HG02571 (cell line): ENCODE measurements at regions not wholly inside any gene's neighbourhood (a gene's known extent, or its start where the extent isn't known, plus 50 kb on each side); places are given as distances from the start of the nearest gene placed in this dataset.

Experiments used
- ATAC-seq: cut with Tn5 transposase; IDR thresholded peaks from one replicate; pipeline ENCODE4 v1.9.1; 2021; ENCODE audit warnings: mild to moderate bottlenecking, moderate library complexity; ENCODE audit not compliant: unreplicated experiment

DNA sequence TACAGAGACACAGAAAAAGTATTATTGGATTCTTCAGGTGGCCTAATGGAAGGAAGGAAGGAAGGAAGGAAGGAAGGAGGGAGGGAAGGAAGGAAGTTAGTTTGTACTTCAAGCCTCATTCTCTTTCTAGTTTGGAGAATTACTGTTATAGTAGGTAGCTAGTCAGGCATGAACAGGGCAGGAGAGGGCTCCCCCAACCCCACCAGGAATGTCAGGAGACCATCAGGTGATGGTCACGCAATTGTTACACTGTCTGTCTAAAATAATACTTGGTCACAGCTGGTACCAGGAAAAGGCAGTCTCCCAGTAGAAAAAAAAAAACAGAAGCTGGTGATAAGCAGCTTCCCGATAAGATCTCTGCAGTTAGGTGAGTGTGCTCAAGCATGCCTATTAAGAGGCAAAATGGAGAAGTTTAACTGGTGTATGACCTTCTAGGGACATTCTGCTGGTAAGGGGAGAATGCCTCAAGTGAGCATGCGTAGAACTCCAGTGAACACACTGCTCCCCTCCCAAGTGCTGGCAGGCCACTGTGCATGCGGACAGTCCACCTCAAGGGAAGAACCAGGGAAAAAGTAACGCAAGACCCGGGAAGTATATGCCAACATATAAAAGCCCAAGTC lies 358.4 kb upstream of the SOX5 start:
- ATAC-seq, result no peak

- no peak for ATAC-seq
Observed at GRCh38 chr12:24307153-24307552, 357.7 kb upstream of the SOX5 start.

DNA sequence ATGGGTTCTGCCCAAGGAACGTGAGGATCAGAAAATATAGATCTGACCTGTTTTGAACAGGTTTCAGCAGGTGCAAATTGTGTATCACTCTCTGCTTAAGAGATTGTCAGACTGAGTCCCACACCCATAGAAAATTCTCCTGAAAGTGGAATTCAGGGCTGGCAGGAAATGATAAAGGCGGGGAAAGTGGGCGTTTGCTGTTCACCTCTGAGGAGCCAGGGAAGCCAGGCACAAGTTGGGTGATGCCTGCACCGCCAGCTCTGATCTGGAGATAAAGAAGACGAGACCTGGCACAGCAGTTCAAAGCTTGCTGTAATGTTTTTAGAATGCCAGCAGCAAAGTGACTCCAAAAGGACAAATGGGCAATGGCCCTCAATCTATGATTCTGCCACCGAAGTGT lies 356.5 kb upstream of the SOX5 start:
- no peak for ATAC-seq

DNA sequence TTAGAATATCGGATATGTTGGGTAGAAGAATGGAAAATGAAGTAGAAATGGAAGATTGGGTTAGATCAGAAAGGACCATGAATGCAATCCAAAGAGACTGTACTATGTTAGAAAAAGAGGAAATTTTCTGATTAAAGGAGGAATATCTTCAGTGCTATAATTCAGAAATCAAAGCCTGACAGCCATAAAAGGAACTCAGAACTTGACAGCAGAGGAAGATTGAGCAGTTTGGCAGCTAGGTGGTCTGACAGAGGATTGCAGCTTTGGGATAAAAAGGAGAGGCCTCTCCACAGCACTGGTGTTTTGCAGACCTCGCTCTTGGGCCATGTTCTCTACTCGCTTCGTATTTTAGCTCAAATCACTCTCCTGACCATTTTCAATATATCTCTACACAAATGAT lies 354.8 kb upstream of the SOX5 start:
- ATAC-seq, result no peak

DNA sequence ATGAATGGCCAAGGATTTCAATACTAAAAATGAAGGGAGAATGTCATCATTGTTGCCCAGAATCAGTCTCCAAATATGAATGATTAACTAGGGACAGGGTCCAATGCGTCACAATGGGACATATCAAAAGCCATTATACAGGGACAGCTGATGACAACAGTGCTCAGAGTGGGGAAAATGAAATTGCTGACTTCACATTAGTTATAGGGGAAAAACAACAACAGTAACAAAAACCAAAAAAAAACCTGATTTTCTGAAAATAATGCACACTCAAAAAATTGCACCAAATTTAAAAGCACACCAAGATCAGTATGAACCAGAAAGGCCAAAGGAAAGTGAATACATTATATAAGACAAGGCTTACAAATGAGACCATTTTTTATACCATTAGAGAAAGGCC lies 353.2 kb upstream of the SOX5 start:
- ATAC-seq, result no peak

- no peak for ATAC-seq
Observed at GRCh38 chr12:24297516-24297915, 348.0 kb upstream of the SOX5 start.

- no peak for ATAC-seq
Observed at GRCh38 chr12:24293549-24293948, 344.1 kb upstream of the SOX5 start.

GRCh38 chr12:24287963-24288362 lies 338.5 kb upstream of the SOX5 start:
- ATAC-seq, result no peak

DNA sequence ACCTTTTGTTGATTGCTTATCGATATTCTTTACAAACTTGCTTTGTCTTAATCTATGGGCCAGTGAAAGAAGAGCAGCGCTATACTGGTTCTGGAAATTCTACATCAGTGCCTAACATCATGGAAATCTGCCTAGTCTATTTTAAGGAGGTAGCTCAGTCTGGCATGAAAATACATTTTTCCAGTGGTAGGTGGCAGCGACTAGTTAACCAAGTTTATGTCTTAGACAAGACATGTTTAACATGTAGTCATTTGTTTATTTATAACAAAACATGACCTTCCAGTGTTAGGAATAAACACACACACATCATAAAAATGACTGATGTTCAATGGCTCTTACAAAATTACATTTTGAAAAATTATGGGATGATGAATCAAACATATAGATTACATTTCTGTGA lies 336.0 kb upstream of the SOX5 start:
- ATAC-seq, result no peak

DNA sequence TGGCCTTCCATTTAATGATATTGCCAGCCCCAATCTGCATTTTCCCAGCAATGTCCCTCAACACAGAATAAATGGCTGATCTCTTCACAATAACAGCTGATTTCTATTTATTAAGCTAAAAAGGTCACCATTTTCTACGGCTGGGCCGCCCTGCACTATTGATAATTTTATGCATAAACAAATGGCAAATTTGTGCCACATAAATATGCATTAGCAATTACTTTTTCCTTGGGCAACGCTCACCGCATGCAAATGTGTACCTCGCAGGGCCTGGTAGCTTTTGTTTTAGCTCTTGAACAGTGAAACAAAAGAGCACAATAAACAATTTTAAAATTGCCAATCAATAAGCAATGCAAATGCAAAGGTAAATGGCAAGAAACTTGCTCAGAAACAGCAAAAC lies 331.9 kb upstream of the SOX5 start:
- no peak for ATAC-seq

GRCh38 chr12:24280056-24280842 lies 330.8 kb upstream of the SOX5 start:
- ATAC-seq, result no peak

DNA sequence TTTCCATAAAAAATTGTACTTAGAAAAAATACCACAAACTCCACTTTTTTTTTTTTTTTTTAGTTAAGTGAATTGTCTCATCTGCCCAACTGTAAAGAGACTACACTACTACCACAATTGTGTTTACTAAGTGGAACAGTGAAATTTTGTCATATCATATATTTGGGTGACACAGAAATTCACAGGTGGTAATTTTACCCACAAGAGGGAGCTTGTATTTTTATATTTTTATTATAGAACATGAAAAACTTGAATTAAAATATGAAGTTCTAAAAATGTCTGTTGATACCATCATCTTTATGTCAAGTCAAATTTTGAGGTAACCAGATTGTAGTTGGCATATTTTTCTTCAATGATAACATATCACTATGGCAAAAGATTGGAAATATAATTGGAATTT lies 329.4 kb upstream of the SOX5 start:
- no peak for ATAC-seq

DNA sequence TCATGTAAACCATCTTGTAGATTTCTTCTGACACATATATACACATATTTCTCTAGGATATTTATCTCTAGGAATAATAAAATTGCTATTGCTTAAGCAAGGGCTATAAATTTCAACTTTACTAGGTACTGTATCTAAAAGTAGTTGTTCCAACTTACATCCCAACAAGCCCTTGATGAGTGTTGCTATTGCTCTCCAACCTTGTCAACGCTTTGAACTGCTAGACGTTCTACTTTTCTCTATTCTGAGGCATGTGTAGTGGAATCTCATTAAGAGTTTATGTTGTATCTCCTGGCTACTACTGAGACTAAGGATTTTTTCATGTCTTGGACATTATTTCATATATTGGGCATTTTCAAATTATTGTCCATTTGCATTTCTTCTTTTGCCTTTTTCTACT lies 321.5 kb upstream of the SOX5 start:
- no peak for ATAC-seq

- no peak for ATAC-seq
Observed at GRCh38 chr12:24270464-24270863, 321.0 kb upstream of the SOX5 start.

DNA sequence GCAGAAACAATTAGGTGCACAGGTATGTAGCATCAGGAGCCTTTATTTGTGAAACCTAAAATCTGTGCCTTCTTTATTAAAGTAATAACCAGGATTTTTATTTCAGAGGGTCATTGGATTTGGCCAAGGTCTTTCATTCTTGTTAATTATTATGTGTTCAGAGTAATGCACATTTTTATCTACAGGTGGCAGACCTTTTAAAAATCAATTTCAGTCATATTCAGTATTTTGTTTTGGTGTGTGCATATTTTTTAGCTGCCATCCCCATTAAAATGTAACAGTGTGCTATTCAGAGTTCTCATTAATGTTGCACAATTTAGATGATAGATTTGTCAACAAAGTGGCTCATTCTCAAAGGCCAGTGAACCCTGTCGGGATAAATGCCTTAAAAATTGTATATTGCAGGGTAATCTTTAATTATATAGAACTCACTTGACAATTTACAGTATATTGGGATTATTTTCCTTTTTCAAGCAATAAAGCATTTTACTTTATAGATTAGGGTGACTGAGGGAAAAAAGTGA lies 319.3 kb upstream of the SOX5 start:
- no peak for ATAC-seq

DNA sequence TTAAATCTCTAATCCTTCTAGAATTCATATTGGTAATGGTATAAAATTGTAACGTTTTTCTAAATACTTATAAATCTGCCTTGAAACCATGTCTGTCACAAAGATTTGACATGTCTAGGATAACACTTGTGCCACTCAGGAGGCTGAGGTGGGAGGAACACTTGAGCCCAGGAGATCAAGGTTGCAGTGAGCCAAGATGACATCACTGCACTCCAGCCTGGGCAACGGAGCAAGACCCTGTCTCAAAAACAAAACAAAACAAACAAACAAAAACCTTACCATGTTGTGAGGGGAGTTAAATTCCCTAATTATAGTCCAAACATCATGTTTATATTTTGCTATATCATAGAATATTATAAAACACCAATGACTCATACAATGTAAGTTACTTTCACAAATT lies 317.5 kb upstream of the SOX5 start:
- no peak for ATAC-seq

- ATAC-seq, result no peak
Observed at GRCh38 chr12:24256684-24257083, 307.2 kb upstream of the SOX5 start.

DNA sequence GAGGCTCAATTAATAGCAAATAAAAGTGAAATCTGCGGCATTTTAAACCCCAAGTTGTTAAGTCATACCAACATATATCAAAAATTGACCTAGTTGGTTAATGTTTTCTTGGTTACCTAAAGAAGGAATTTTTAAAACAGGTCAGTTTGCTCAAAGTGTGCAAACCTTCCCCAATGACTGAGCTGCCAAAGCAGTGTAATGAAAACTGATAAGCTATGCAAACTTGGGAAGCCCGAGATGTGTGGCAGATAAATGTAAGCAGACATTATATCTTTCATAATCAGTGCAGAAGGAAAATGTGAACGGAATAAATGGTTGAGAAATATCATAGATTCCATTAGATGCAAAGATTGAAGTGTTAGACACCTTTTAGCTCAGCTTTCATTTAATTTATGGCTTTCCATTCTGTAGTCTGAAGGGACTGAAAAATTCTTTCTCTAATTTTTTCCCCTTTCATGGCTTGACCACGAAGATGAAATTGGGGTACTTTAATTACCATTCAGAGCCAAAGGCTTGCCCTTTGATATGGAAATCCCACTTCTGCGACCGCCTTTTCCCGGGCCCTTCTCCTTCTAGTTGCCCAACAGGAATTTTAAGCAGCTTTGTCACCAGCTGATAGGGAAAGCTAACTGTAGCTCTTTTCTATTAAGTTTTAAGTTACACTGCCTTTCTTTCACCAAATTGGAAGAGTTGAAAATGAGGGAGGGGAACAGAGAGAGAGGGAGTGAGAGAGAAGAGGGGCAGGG lies 306.6 kb upstream of the SOX5 start:
- ATAC-seq, result no peak

GRCh38 chr12:24252602-24253001 lies 303.1 kb upstream of the SOX5 start:
- no peak for ATAC-seq

DNA sequence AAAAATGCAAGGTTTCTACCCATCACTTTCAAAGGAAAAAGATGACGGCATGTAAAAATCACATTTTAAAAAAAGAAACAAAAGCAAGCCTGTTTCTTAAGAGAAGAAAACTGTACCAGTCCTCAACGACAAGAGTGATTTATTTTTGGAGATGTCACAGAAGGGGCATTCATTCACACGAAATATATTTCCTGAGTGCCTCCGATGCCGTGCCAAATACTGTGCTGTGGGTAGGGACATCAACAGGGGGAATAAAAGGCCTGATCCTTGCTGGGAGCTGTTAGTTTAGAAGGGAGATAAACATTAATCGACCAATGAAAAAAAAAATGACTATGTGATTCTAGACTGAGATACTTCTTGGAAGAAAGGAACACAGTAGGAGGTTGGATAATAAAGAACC lies 297.5 kb upstream of the SOX5 start:
- no peak for ATAC-seq

DNA sequence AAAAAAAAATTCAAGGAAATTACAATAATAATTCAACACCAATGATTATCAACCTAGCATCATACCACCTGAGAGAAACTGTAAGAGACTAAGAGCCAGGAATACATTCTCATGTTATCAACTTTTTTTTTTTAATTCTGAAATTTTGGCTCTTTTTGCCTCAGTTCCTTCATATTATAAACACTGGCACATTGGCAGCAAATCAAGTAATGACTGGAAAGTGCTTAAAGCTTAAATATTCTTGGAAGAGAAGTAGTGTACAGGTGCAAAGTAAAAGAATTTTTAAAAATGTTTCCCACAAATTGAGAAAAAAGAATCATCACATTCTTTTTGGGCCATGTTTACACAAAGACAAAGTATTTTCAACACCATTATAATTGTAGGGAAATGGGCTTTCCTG lies 296.9 kb upstream of the SOX5 start:
- ATAC-seq, result no peak

GRCh38 chr12:24244801-24245200 lies 295.3 kb upstream of the SOX5 start:
- ATAC-seq, result no peak
